GM18951 (cell line): ENCODE measurements at regions not wholly inside any gene's neighbourhood (a gene's known extent, or its start where the extent isn't known, plus 50 kb on each side); places are given as distances from the start of the nearest gene placed in this dataset.
"Not testable (repeated sequence)": the region's sequence is repeated elsewhere in the genome, so short reads cannot be mapped to it uniquely, and the experiment has no call there.

ENCODE experiments used
- POLR2A ChIP-seq: IDR thresholded peaks from 4 replicates; pipeline ENCODE4 v1.6.1; 2011; ENCODE audit warnings: mild to moderate bottlenecking; ENCODE audit not compliant: insufficient read length, insufficient read depth; ENCODE audit errors: extremely low read depth
- in situ Hi-C: fragments of 300-500 bp; cut with MboI; formaldehyde crosslinking; loops from one replicate; pipeline ENCODE4 v1.12.0; 2022; ENCODE audit warnings: low sequenced_read_pairs, mixed read lengths, inconsistent platforms; ENCODE audit not compliant: unreplicated experiment

GRCh38 chr7:15143936-15144335 lies 241.4 kb upstream of the DGKB start:
- no peak for TF ChIP-seq POLR2A

GRCh38 chr7:15143121-15143520 lies 240.6 kb upstream of the DGKB start:
- TF ChIP-seq POLR2A: no peak

More at GRCh38 chr7:15143936-15144335, 241.4 kb upstream of the DGKB start:
- in situ Hi-C loops: no loop called here

DNA sequence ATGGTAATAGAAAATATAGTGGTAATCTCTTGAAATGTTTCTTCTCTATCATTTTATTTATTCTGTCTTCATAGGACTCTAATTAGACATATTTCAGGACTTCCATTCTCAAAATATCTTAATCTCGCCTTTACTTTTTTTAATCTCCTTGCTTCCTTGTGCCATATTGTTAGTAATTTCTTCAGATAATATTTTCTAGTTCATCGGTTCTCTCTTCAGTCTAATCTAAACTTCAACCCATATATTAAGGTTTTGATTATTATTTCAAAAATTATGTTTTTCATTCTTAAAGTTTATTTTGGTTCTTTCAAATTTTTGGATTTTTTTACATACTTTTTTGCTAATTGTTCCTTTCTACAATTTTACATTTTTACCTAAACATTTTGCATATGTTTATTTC lies 237.9 kb upstream of the DGKB start:
- no peak for TF ChIP-seq POLR2A
- in situ Hi-C loops: no loop called here

More at GRCh38 chr7:15143121-15143520, 240.6 kb upstream of the DGKB start:
- in situ Hi-C loops: no loop called here

- in situ Hi-C loops: no loop called here
- TF ChIP-seq POLR2A: no peak
Observed at GRCh38 chr7:15131661-15132060, 229.1 kb upstream of the DGKB start.

DNA sequence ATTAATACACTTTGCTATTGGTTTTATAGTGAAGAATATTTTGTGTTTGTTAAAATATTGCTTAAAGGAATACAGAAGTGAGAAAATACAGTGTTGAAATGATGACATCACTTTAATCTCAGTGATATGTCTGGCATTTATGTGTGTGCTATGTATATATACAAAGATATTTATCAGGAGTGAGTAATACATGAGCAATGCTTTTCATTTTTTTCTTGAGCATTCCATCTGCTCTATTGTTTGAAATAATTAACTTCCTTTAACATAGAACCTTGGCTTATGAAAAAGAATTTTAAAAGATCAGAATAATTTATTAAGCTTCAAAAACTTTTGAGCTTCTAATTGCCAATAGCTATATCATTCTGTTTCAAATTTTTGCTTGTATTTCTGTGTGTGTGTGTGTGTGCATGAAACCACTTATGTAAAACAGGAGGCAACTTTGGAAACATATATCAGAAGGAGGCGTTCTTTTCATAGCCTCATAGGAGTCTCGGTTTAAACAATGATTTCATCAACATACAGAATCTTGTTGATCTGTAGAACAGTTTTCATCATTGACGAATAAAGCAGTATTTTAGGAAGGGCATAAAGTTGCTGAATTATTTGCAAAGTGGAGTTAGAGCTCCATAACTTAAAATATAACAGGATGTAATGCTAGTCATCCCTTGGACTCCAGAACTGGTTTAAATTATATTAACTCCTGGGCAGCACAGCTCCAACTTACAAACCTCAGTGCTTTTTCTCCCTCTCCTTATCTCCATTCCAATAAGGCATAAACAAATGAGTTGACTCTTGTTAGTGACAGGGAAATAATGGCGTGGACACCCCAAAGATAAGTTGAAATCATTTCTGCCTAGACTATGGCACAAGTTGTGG lies 228.4 kb upstream of the DGKB start:
- no peak for TF ChIP-seq POLR2A
- in situ Hi-C loops: no loop called here

- no peak for TF ChIP-seq POLR2A
- in situ Hi-C loops: no loop called here
Observed at GRCh38 chr7:15128716-15129115, 226.2 kb upstream of the DGKB start.

DNA sequence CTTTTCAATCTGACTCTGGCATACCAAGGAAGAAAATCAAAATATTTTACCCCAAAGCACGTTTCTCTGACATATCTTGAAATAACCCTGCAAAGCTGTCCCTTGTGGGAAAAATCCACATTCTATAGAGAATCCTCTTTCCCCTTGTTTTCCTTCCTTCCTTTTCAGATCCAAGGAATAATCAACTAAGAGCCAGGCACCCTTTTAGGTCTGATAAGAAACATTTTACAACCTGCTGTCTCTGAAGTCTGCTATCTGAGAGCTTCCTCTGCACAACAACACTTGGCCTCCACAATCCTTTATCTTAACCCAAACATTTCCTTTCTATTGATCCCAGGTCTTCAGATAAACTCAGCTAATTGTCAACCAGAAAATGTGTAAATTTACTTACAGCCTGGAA lies 224.1 kb upstream of the DGKB start:
- in situ Hi-C loops: not testable (repeated sequence)

GRCh38 chr7:15123901-15124300 lies 221.3 kb upstream of the DGKB start:
- in situ Hi-C loops: no loop called here
- TF ChIP-seq POLR2A: no peak

DNA sequence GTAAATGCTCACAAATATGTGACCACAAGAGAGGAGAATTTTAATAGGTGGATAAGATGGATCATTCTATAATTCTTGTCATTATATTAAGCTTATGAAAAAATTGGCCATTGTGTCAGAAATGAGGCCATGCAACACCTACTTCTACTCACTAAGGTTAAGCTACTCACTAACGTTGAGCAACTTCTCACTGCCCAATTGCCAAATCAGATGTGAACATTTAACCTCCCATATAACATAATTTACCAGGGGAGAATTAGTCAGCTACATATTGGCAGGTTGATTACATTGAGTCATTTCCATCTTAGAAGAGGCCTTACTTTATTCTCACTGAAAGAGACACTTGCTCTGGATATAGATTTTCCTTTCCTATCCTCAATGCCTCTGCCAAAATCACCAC lies 211.2 kb upstream of the DGKB start:
- in situ Hi-C loops: no loop called here

GRCh38 chr7:15105711-15106110 lies 203.2 kb upstream of the DGKB start:
- in situ Hi-C loops: no loop called here

More for the DNA sequence above, 211.2 kb upstream of the DGKB start:
- TF ChIP-seq POLR2A: no peak

DNA sequence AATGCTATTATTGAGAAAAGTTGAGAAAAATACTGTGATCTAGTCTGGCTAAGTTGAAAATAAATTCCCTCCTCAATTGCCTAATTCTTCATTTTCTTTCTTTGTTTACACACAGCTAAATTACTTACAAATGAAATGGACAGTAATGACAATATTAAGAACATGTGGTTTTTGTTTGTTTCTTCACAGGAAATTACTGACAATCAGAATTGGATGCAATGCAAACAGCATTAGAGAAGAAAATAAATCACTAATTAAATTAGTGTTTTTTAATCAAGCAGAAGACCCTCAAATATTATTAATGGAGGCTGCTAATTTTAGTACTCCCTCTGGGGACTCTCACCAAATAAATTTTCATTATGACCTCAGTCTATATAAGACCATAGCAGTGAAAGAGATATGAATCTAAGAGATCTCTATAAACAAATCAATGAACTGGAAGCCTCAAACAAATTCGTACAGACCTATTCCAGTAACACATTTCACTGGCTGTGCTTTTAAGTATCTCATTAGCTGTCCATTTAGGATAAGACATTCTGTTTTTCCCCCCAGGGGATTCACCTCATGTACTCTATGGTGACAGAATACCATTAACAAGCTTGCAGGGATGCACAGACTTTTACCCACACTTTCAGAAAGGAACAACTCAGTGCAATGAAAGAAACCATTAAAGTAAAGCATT lies 202.0 kb upstream of the DGKB start:
- in situ Hi-C loops: no loop called here
- TF ChIP-seq POLR2A: no peak

More at GRCh38 chr7:15105711-15106110, 203.2 kb upstream of the DGKB start:
- no peak for TF ChIP-seq POLR2A

GRCh38 chr7:15099074-15099473 lies 196.5 kb upstream of the DGKB start:
- in situ Hi-C loops: no loop called here
- TF ChIP-seq POLR2A: no peak

DNA sequence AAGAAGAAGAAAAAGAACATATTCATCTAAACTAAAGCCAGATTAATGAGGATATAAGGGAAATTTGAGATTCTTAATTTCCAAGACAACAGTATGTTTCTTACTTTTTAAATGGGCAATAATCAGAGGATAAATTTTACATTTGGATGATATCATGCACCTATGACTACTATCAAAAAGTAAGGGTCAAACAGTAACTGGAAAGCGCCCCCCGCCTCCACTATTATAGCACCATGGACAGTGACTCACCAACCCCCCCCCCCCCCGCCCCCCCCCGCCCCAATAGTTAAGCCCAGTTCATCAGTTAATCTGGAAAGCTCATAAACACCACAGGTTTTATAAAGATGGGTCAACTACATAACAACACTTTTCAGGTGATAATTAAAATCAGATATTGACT lies 194.3 kb upstream of the DGKB start:
- no peak for TF ChIP-seq POLR2A
- in situ Hi-C loops: no loop called here

GRCh38 chr7:15094989-15095388 lies 192.4 kb upstream of the DGKB start:
- in situ Hi-C loops: no loop called here
- no peak for TF ChIP-seq POLR2A

- no peak for TF ChIP-seq POLR2A
- in situ Hi-C loops: no loop called here
Observed at GRCh38 chr7:15087771-15088170, 185.2 kb upstream of the DGKB start.
